Erythroblast (primary cell): ENCODE measurements at regions not wholly inside any gene's neighbourhood (a gene's known extent, or its start where the extent isn't known, plus 50 kb on each side); places are given as distances from the start of the nearest gene placed in this dataset.

Source experiments
- GATA1 ChIP-seq: IDR thresholded peaks from 2 replicates; pipeline ENCODE4 v1.6.1; 2011; ENCODE audit warnings: low read depth, mild to moderate bottlenecking, control low read depth, low read length, moderate library complexity
- POLR2A ChIP-seq: IDR thresholded peaks from 2 replicates; pipeline ENCODE4 v1.6.1; 2011; ENCODE audit warnings: mild to moderate bottlenecking, low read length

DNA sequence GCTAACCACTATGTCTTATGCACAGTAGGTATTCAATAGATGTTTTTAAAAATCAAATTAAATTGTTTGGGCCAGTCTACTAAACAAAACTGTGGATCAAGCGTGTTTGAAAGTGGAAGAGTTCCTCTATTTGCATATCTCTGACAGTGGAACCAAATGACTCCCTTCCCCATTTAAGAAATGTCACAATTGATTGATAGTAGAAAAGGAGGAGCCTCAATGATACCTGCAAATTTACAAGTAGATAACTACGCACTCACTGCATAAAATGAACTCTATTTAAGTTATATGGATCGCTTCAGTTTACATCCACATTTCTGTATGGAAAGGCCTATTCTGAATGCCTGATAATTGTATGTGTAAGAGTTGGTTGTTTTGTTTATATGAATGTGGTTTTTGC lies 163.3 kb upstream of the MTPN start:
- TF ChIP-seq POLR2A, result no peak
- no peak for TF ChIP-seq GATA1
